Activated CD8-positive, alpha-beta T cell treated with anti-CD3 and anti-CD28 coated beads for 36 hours (primary cell): ENCODE measurements at regions not wholly inside any gene's neighbourhood (a gene's known extent, or its start where the extent isn't known, plus 50 kb on each side); places are given as distances from the start of the nearest gene placed in this dataset.

ENCODE experiments used
- ATAC-seq: fragments of 200-7000 bp; cut with Tn5 transposase; one replicate; pipeline ENCODE4 v1.10.0; 2021; ENCODE audit warnings: mild to moderate bottlenecking, moderate library complexity
- CTCF ChIA-PET: fragments of 350-600 bp; sonication (Branson Sonifier 250); formaldehyde crosslinking; loops from one replicate; lab custom pipeline; 2021; ENCODE audit warnings: antibody characterized with exemption; lab: Charles Lee
- POLR2A ChIA-PET: fragments of 350-600 bp; sonication (Branson Sonifier 250); formaldehyde crosslinking; loops from one replicate; lab custom pipeline; 2021; ENCODE audit warnings: antibody characterized with exemption; lab: Charles Lee
- DNase-seq: peaks from one replicate; pipeline ENCODE4 v3.0.0-alpha.2; 2020
- H3K27ac Mint-ChIP-seq: one replicate; pipeline ENCODE4 v1.8.0; 2021; ENCODE audit warnings: mild to moderate bottlenecking, mixed read lengths
- H3K27me3 Mint-ChIP-seq: one replicate; pipeline ENCODE4 v1.8.0; 2021; ENCODE audit warnings: mixed read lengths
- H3K36me3 Mint-ChIP-seq: one replicate; pipeline ENCODE4 v1.8.0; 2021; ENCODE audit warnings: low read depth, mixed read lengths
- H3K4me1 Mint-ChIP-seq: one replicate; pipeline ENCODE4 v1.8.0; 2021; ENCODE audit warnings: low read depth, mixed read lengths
- H3K4me3 Mint-ChIP-seq: one replicate; pipeline ENCODE4 v1.8.0; 2021; ENCODE audit warnings: mild to moderate bottlenecking, moderate library complexity, mixed read lengths
- H3K9me3 Mint-ChIP-seq: one replicate; pipeline ENCODE4 v1.8.0; 2021; ENCODE audit warnings: mixed read lengths
- CTCF ChIP-seq: fragments of 200-600 bp; IDR thresholded peaks from one replicate; pipeline ENCODE4 v1.8.0; 2022; ENCODE audit warnings: antibody characterized with exemption, mild to moderate bottlenecking
- intact Hi-C: fragments of 100-400 bp; cut with micrococcal nuclease; formaldehyde crosslinking; loops from one replicate; pipeline ENCODE4 v1.10.0; 2022

- intact Hi-C loops = no loop called here
- no peak for DNase-seq
Measured at GRCh38 chr1:165039996-165040395, 316.5 kb downstream of the LMX1A start.

GRCh38 chr1:165036403-165036802 lies 320.1 kb downstream of the LMX1A start:
- no peaks in the 10 kb centered on the region for H3K27me3 Mint-ChIP-seq
- no peaks in the 10 kb centered on the region for H3K4me1 Mint-ChIP-seq
- DNase-seq (no peak), ATAC-seq (no peak)
- no peaks in the 10 kb centered on the region for H3K9me3 Mint-ChIP-seq
- no peak overlapping the region for H3K27ac Mint-ChIP-seq
- H3K36me3 Mint-ChIP-seq = no peaks in the 10 kb centered on the region
- H3K4me3 Mint-ChIP-seq = no peak overlapping the region
- no peak for TF ChIP-seq CTCF
- POLR2A ChIA-PET = no interaction called here
- CTCF ChIA-PET = no interaction called here
- intact Hi-C loops = no loop called here

More at GRCh38 chr1:165039996-165040395, 316.5 kb downstream of the LMX1A start:
- ATAC-seq = no peak
- CTCF ChIA-PET = no interaction called here
- Mint-ChIP-seq H3K9me3 (no peaks in the 10 kb centered on the region), H3K27me3 (no peaks in the 10 kb centered on the region), H3K27ac (no peak overlapping the region), H3K36me3 (no peaks in the 10 kb centered on the region), H3K4me1 (no peaks in the 10 kb centered on the region), H3K4me3 (no peak overlapping the region)
- POLR2A ChIA-PET = no interaction called here
- no peak for TF ChIP-seq CTCF

DNA sequence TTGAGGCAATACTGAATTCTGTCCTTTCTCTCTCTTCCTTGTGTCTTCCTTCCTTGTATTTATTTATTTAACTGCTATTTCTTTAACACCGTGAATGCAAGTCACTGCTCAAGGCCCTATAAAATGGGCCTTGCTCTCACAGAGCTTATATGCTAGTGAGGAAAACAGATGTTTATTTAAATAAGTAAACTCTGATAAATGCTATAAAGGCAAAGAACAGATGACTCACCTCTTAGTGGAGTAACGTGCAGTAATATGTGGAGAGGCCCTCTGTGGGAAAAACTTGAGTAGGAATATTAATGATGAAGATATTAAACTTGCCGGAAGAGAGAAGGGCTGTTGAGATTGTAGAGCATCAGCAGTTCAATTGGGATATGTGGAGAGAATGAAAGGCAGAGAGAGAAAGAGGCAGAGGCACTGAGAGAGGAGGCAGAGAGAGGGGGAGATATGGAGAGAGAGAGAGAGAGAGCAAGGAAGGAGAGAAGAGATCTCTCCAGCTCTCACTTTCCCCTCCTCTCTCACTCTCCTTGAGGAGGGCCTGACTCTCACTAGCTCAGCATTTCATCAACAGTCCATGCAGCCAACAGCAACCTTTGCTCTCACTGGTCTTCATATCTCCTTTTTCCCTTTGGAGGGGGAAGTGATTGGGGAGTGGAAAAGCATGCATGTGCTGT lies 322.2 kb downstream of the LMX1A start:
- DNase-seq = no peak

GRCh38 chr1:165031001-165031400 lies 325.5 kb downstream of the LMX1A start:
- intact Hi-C loops = no loop called here
- Mint-ChIP-seq H3K4me1 (no peaks in the 10 kb centered on the region), H3K36me3 (no peaks in the 10 kb centered on the region), H3K27ac (no peak overlapping the region), H3K9me3 (peaks cover 2% of the 10 kb centered on the region), H3K4me3 (no peak overlapping the region), H3K27me3 (peaks cover 2% of the 10 kb centered on the region)
- no peak for TF ChIP-seq CTCF
- DNase-seq (no peak), ATAC-seq (no peak)
- CTCF ChIA-PET = no interaction called here
- POLR2A ChIA-PET = no interaction called here

More for the DNA sequence above, 322.2 kb downstream of the LMX1A start:
- CTCF ChIA-PET = no interaction called here
- no peaks in the 10 kb centered on the region for H3K36me3 Mint-ChIP-seq
- H3K27ac Mint-ChIP-seq = no peak overlapping the region
- intact Hi-C loops = no loop called here
- ATAC-seq = no peak
- H3K4me3 Mint-ChIP-seq = no peak overlapping the region
- H3K27me3 Mint-ChIP-seq = no peaks in the 10 kb centered on the region
- TF ChIP-seq CTCF = no peak
- no peaks in the 10 kb centered on the region for H3K4me1 Mint-ChIP-seq
- H3K9me3 Mint-ChIP-seq = no peaks in the 10 kb centered on the region
- POLR2A ChIA-PET = no interaction called here

DNA sequence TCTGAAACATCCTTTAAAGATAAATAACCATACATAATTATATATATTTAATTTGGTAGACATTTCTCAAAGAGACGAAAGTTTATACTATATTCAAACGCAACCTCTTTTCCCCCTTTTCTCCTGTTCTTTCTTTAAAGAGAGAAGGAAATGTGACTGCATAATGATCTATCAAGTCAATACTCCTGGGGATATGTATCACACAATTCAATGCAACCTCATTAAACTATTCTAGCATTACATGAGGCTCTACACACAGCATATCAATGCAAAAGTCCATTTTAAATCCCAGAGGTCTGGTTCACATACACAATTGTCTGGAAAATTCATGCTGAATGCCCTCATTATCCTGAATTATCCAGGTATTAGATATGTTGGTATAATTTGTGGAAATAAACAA lies 330.7 kb downstream of the LMX1A start:
- H3K36me3 Mint-ChIP-seq = no peaks in the 10 kb centered on the region
- intact Hi-C loops = no loop called here
- no peak for ATAC-seq
- peaks cover 2% of the 10 kb centered on the region for H3K27me3 Mint-ChIP-seq
- ChIA-PET POLR2A (no interaction called here), CTCF (no interaction called here)
- no peak overlapping the region for H3K4me3 Mint-ChIP-seq
- DNase-seq = no peak
- H3K9me3 Mint-ChIP-seq = peaks cover 6% of the 10 kb centered on the region
- no peaks in the 10 kb centered on the region for H3K4me1 Mint-ChIP-seq
- no peak overlapping the region for H3K27ac Mint-ChIP-seq
- TF ChIP-seq CTCF = no peak
